ENCODE measurements at regions not wholly inside any gene's neighbourhood (a gene's known extent, or its start where the extent isn't known, plus 50 kb on each side); places are given as distances from the start of the nearest gene placed in this dataset.

DNA sequence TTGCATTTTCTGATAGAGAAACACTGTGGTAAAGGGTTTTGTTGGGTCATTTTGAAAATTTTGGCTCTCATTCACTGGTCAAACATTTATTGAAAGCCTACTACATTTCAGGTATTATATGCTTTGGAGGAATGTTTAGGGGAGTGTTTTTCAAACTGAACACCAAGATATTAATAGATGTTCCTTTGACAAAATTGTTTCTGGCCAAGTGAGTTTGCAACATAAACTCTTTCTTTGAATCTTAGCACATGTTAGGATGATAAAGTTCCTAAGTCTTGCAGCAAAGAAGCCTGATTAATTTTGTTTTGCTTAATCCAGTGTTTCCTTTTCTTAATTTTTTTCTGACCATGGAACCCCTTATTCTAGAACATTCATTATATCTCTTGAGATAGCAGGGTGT, 232.5 kb upstream of the PHYHIPL start:
- no peaks in the 10 kb centered on the region for H3K36me3 ChIP-seq
- H3K9me3 ChIP-seq (ENCODE audit: severe bottlenecking) = peaks cover 5% of the 10 kb centered on the region
- H3K27ac ChIP-seq = no peak overlapping the region
- H3K4me3 ChIP-seq (ENCODE audit: low read depth, low read length) = no peak overlapping the region
- no peak for DNase-seq
- H3K27me3 ChIP-seq (ENCODE audit: insufficient read depth, low read depth, severe bottlenecking) = no peaks in the 10 kb centered on the region
- TF ChIP-seq, protein P1, sequence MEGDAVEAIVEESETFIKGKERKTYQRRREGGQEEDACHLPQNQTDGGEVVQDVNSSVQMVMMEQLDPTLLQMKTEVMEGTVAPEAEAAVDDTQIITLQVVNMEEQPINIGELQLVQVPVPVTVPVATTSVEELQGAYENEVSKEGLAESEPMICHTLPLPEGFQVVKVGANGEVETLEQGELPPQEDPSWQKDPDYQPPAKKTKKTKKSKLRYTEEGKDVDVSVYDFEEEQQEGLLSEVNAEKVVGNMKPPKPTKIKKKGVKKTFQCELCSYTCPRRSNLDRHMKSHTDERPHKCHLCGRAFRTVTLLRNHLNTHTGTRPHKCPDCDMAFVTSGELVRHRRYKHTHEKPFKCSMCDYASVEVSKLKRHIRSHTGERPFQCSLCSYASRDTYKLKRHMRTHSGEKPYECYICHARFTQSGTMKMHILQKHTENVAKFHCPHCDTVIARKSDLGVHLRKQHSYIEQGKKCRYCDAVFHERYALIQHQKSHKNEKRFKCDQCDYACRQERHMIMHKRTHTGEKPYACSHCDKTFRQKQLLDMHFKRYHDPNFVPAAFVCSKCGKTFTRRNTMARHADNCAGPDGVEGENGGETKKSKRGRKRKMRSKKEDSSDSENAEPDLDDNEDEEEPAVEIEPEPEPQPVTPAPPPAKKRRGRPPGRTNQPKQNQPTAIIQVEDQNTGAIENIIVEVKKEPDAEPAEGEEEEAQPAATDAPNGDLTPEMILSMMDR (IDR thresholded peaks at IDR 0.05; ENCODE audit: low read depth, low read length) = no peak

DNA sequence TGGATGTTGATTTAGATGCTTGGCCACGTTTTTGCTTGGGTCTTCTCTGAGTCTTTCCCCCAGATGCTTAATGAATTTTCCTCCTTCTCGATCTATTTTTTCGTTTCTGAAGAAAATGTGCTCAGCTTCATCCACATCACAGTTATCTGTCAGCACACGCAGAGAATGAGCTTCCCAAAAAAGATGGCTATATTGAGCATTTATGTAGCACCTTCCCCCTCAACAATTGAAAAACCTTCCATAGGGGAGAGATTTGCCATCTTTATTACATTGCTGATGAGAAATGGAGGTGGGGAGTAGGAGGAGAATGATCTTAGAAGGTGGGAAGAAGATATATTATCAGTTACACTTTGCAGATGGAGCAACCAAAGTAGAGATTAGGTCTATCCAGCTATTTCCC, 228.1 kb upstream of the PHYHIPL start:
- TF ChIP-seq, protein P1 (IDR thresholded peaks at IDR 0.05; ENCODE audit: low read depth, low read length) = no peak
- Histone ChIP-seq H3K27ac (no peak overlapping the region), H3K9me3 (ENCODE audit: severe bottlenecking) (peaks cover 5% of the 10 kb centered on the region), H3K27me3 (ENCODE audit: insufficient read depth, low read depth, severe bottlenecking) (no peaks in the 10 kb centered on the region), H3K4me3 (ENCODE audit: low read depth, low read length) (no peak overlapping the region), H3K36me3 (no peaks in the 10 kb centered on the region)
- no peak for DNase-seq

- no peak for DNase-seq
Measured at GRCh38 chr10:58950618-58951017, 225.8 kb upstream of the PHYHIPL start.

GRCh38 chr10:58951087-58951486, 225.4 kb upstream of the PHYHIPL start:
- no peaks in the 10 kb centered on the region for H3K36me3 ChIP-seq
- H3K27ac ChIP-seq = no peak overlapping the region
- H3K27me3 ChIP-seq (ENCODE audit: insufficient read depth, low read depth, severe bottlenecking) = no peaks in the 10 kb centered on the region
- TF ChIP-seq, protein P1 (IDR thresholded peaks at IDR 0.05; ENCODE audit: low read depth, low read length) = no peak
- H3K9me3 ChIP-seq (ENCODE audit: severe bottlenecking) = peaks cover 3% of the 10 kb centered on the region
- no peak for DNase-seq
- H3K4me3 ChIP-seq (ENCODE audit: low read depth, low read length) = no peak overlapping the region

More at GRCh38 chr10:58950618-58951017, 225.8 kb upstream of the PHYHIPL start:
- H3K27me3 ChIP-seq (ENCODE audit: insufficient read depth, low read depth, severe bottlenecking) = no peaks in the 10 kb centered on the region
- H3K4me3 ChIP-seq (ENCODE audit: low read depth, low read length) = no peak overlapping the region
- TF ChIP-seq, protein P1 (IDR thresholded peaks at IDR 0.05; ENCODE audit: low read depth, low read length) = no peak
- peaks cover 5% of the 10 kb centered on the region for H3K9me3 ChIP-seq (ENCODE audit: severe bottlenecking)
- H3K36me3 ChIP-seq = no peaks in the 10 kb centered on the region
- no peak overlapping the region for H3K27ac ChIP-seq

DNA sequence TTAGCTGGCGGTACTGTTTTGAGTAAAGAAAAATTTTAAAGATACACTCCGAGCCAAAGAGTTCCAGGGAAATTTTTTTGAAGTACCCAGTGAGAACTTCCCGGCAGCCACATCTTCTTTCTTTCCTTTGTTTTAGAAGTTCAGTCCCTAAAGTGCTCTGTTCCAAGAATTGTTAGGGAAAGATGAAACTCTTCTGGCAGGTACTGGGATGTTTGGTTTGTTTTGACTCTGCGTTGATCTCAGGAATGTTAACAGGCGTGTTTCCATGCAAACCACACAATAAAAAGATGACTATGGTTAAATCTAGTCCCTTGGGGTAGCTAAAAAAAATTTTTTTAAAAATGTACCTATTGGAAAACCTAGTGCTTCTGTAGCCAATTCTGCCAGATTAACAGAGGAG, 224.7 kb upstream of the PHYHIPL start:
- no peak overlapping the region for H3K27ac ChIP-seq
- H3K9me3 ChIP-seq (ENCODE audit: severe bottlenecking) = no peaks in the 10 kb centered on the region
- no peaks in the 10 kb centered on the region for H3K27me3 ChIP-seq (ENCODE audit: insufficient read depth, low read depth, severe bottlenecking)
- H3K4me3 ChIP-seq (ENCODE audit: low read depth, low read length) = no peak overlapping the region
- TF ChIP-seq, protein P1 (IDR thresholded peaks at IDR 0.05; ENCODE audit: low read depth, low read length) = no peak
- no peaks in the 10 kb centered on the region for H3K36me3 ChIP-seq
- DNase-seq = no peak

GRCh38 chr10:58952162-58952601, 224.3 kb upstream of the PHYHIPL start:
- H3K4me3 ChIP-seq (ENCODE audit: low read depth, low read length) = no peak overlapping the region
- no peak overlapping the region for H3K27ac ChIP-seq
- TF ChIP-seq, protein P1 (IDR thresholded peaks at IDR 0.05; ENCODE audit: low read depth, low read length) = no peak
- no peaks in the 10 kb centered on the region for H3K36me3 ChIP-seq
- no peak for DNase-seq
- H3K9me3 ChIP-seq (ENCODE audit: severe bottlenecking) = no peaks in the 10 kb centered on the region
- H3K27me3 ChIP-seq (ENCODE audit: insufficient read depth, low read depth, severe bottlenecking) = no peaks in the 10 kb centered on the region
